ENCODE measurements at regions not wholly inside any gene's neighbourhood (a gene's known extent, or its start where the extent isn't known, plus 50 kb on each side); places are given as distances from the start of the nearest gene placed in this dataset.

DNA sequence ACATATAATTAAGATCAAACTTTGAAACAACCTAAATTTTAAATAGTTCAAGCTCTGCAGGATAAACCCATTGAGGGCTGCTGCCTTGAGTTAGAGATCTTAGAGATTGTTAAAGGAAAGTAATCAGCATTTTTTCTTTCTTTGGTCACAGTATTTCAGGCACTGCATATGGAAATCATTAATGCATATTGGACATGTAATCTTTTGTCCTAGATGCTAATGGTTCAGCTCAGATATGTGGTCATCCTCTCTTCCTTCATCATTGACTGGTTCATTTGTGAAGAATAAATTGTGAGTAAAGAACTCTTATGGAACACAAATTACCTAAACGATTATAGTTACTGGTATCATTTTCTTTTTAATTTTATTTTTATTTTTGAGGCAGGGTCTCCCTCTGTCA, 82.0 kb upstream of the PRLR start:
- no peak for DNase-seq

- no peak for DNase-seq
Observed at GRCh38 chr5:35309365-35310130, 79.3 kb upstream of the PRLR start.

- no peak for DNase-seq
Observed at GRCh38 chr5:35308421-35308820, 78.1 kb upstream of the PRLR start.

GRCh38 chr5:35306716-35307365, 76.6 kb upstream of the PRLR start:
- DNase-seq = no peak

DNA sequence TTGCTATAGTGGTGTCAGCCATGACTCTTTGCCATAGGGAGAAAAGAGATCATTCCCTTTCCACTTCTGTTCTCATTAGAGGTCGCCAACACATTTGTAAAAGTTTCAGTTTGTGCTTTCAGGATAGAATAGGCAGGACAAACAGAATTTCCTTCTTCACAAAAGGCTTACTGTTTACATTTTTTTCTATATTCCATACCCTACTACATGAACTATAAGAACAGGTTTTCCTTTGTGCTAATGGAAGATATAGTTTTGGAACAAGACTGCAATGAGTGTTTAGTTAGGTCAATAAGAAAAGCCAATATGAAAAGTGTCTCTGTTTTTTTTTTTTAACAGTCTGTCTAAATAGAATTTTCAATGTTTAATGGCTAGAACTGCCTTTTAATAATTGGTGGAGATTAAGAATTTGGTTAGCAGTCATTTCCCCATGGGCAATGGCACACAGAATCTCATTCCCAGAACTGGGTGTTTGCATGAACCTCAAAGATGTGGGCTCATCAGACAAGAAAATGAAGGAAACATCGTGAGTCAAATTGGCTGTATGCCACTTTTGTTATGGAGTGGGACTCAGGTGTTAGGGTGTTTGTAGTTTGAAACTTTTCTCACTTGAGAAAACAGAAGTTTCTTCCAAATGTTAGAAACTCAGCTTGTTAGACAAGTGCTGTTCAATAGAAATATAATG, 75.2 kb upstream of the PRLR start:
- DNase-seq = no peak

DNA sequence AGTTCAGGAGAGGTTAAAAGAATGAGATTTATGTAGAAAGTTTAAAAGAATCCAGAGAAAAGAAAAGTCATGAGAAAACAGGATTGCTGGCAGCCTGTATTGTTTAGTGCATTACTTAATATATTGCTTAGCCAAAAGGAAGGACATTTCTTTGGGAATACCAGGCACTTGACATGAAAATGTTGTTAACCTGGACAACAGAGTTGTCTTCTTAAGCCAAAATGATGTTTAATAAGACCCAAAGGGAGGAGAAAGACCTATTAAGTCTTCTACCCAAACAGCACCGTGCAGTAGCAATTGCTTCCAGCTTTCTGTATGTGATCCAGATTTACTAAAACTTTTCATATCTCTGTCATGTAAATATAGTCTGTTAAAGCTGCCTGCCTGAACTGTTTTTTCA, 74.0 kb upstream of the PRLR start:
- DNase-seq = no peak

- no peak for DNase-seq
Observed at GRCh38 chr5:35303152-35303551, 72.9 kb upstream of the PRLR start.

DNA sequence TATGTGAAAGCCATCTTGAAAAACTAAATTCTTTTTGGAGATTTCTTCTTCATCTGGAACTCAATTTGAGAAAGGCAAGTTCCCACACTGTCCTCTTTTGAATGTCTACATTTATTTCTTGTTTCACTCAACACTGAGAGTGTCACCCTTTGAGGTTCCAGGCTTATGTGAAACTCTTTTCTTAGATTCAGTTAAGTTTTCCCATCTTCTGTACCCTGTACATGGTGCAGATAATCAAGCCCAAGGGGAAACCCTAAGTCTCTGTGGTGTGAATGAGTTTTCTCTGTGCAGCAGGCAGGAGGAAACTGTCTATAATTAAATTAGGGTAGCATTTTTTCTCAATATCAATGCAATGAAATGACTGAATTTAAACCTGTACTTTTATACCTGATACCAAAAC, 72.3 kb upstream of the PRLR start:
- no peak for DNase-seq

DNA sequence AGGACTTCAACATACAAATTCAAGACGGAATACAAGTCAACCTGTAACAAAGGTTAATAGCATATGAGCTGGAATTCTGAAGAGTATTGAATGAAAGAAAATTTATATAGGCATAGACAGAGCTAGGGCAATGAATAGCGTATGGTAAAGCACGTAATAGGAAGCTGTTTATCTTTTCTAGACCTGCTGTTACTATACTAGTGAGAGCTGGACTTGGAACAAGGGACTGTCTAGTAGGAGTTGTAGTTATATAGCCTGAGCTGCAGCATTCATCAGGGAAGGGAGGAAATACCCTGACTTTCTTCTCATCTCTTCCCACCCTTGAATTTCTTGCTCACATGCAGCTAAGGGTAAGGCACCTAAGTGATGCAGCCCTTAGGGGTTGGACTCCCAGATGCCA, 67.5 kb upstream of the PRLR start:
- DNase-seq = no peak

GRCh38 chr5:35294976-35295375, 64.7 kb upstream of the PRLR start:
- DNase-seq = no peak

DNA sequence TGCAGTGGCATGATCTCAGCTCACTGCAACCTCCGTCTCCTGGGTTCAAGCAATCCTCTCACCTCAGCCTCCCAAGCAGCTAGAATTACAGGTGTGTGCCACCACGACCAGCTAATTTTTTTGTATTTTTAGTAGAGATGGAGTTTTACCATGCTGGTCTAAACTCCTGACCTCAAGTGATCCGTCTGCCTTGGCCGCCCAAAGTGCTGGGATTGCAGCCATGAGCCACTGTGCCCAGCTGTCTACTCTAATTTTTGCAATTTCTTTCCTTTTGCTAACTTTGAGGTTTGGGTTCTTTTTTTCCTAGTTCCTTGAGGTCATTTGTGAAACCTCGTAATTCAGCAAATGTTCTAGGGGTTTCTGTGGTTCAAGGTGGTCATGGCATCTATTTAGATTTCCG, 63.7 kb upstream of the PRLR start:
- DNase-seq = no peak

GRCh38 chr5:35285435-35285834, 55.1 kb upstream of the PRLR start:
- no peak for DNase-seq

- DNase-seq = no peak
Observed at GRCh38 chr5:35285011-35285410, 54.7 kb upstream of the PRLR start.

GRCh38 chr5:35284364-35284763, 54.1 kb upstream of the PRLR start:
- DNase-seq = no peak

DNA sequence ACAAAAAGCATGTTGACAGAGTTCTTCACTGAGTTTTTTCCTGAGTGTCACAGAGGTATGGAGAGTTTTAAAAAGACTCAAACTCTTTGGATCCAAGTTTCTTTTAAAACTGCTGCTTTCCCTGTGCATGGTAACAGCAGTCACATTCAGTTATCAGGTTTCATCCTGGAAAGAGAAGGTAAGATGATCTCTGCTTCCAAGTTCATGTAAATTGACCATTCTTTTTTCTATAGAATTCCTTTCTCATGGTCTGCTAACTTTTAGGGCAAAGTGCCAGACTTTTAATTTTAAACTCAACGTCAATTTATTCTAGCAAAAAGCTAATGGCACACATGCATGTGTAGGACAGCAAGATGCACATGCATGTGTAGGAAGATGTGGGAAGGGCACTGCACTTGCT, 52.5 kb upstream of the PRLR start:
- no peak for DNase-seq

DNA sequence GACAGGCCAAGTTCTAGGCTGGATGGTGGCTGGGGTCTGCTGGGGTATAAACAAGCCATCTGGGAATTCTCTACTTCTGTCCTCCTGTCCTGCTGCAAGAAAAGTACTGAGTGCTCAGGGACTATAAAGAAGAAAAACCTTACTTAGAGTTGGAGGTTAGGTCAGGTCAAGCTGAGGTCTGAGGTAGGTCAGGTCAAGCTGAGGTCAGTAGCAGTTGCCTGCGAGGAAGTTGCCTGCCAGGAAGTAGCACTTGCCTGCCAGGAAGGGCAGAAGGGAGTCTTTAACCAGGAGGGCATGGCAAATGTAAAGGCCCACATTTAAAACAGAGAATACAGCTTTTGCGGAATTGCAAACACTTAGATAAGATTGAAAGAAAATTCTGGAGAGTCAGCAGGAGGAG, 51.3 kb upstream of the PRLR start:
- DNase-seq = no peak
